ENCODE measurements at regions not wholly inside any gene's neighbourhood (a gene's known extent, or its start where the extent isn't known, plus 50 kb on each side); places are given as distances from the start of the nearest gene placed in this dataset.
"Not testable (repeated sequence)": the region's sequence is repeated elsewhere in the genome, so short reads cannot be mapped to it uniquely, and the experiment has no call there.

DNA sequence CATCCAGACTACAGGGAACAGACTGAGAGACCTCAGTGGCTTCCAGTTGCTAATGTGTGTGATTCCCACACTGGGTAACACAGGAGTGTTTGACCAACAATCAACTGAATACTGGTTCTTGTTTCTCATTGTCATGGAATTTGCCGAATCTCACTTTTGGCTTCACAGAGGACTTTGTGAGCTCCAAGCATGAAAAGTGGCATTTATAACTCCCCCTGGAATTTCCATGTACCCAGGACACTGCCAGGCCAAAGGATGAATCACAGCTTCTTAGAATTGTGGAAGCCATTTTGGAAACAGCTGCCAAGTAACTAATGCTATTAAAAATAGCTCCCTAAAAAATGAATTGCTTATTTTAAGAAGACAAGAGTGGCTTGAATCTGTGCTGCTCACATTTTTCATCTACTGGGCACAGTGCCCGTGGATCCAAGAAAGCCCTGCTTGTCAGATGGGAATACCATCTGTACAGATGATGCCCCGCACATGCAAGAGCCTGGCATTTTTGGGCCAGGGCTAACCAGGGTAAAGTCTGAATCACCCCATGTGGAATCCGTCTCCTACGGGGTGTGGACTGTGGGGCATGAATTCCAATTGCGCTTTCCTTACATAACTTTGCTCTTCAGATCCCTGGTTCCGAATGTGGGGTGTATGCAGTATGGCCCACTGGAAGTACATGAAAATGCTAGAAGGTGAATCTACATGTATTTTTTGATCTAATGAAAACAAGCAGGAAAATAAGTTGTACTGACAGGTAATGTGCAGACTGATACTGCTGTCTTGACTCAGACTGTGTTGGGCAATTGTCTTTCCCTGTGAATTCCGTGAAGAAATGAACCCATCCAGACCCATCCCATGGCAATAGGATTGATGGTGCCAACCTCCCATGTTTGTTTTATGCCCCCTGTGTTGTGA is 487.3 kb downstream of the SIPA1L2 start:
- Histone ChIP-seq H3K36me3 (ENCODE audit: control insufficient read depth, insufficient read depth, low read length) (no peaks in the 10 kb centered on the region), H3K4me3 (ENCODE audit: low read depth, low read length) (no peak overlapping the region), H3K27me3 (ENCODE audit: control insufficient read depth, insufficient read depth, low read length) (no peaks in the 10 kb centered on the region)
- TF ChIP-seq, protein P1, sequence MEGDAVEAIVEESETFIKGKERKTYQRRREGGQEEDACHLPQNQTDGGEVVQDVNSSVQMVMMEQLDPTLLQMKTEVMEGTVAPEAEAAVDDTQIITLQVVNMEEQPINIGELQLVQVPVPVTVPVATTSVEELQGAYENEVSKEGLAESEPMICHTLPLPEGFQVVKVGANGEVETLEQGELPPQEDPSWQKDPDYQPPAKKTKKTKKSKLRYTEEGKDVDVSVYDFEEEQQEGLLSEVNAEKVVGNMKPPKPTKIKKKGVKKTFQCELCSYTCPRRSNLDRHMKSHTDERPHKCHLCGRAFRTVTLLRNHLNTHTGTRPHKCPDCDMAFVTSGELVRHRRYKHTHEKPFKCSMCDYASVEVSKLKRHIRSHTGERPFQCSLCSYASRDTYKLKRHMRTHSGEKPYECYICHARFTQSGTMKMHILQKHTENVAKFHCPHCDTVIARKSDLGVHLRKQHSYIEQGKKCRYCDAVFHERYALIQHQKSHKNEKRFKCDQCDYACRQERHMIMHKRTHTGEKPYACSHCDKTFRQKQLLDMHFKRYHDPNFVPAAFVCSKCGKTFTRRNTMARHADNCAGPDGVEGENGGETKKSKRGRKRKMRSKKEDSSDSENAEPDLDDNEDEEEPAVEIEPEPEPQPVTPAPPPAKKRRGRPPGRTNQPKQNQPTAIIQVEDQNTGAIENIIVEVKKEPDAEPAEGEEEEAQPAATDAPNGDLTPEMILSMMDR (IDR thresholded peaks at IDR 0.05; ENCODE audit: insufficient read depth, low read length, severe bottlenecking): no peak
- no peak for FAIRE-seq
- peak; percentile 66 for DNase-seq (ENCODE audit: low read depth)

DNA sequence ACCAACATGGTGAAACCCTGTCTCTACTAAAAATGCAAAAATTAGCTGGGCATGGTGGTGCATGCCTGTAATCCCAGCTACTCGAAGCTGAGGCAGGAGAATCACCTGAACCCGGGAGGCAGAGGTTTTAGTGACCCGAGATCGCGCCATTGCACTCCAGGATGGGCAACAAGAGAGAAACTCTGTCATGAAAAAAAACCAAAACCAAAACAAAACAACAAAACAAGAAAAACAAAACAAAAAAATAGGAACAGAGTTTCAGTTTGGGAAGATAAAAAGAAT is 488.8 kb downstream of the SIPA1L2 start:
- not testable (repeated sequence) for DNase-seq (ENCODE audit: low read depth); FAIRE-seq; H3K36me3 ChIP-seq (ENCODE audit: control insufficient read depth, insufficient read depth, low read length); H3K27me3 ChIP-seq (ENCODE audit: control insufficient read depth, insufficient read depth, low read length); H3K4me3 ChIP-seq (ENCODE audit: low read depth, low read length)

DNA sequence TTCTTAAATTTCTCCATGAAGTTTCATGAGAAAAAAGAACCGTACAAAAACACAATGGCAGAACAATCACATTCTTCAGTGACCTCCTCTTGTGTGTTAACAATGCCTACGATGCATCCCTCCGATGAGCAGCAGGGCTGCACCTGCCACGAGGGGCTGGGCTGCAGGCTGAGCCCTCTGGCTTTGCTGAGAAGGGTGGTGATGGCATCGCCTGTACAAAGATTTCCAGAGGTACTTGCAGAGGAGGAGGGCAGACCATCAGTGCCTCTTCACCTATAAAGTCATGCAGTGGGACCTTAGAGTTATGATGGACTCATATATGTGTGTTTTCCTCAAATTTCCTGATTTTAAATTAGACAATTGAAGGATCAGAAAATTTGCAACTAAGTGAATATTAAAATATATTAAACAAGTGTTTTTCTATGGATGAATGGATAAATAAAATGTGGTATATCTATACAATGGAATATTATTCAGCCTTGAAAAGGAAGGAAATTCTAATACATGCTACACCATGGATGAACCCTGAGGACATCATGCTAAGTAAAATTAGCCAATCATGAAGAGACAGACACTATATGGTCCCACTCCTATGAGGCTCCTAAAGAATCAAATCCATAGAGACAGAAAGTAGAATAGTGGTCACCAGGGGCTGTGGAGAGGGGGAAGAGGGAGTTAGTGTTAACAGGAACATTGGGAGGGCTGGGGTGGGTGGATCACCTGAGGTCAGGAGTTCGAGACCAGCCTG is 489.3 kb downstream of the SIPA1L2 start:
- no peak overlapping the region for H3K4me3 ChIP-seq (ENCODE audit: low read depth, low read length)
- FAIRE-seq (no peak), DNase-seq (ENCODE audit: low read depth) (no peak)
- H3K27me3 ChIP-seq (ENCODE audit: control insufficient read depth, insufficient read depth, low read length): no peaks in the 10 kb centered on the region
- no peaks in the 10 kb centered on the region for H3K36me3 ChIP-seq (ENCODE audit: control insufficient read depth, insufficient read depth, low read length)
- TF ChIP-seq, protein P1 (IDR thresholded peaks at IDR 0.05; ENCODE audit: insufficient read depth, low read length, severe bottlenecking): no peak

DNA sequence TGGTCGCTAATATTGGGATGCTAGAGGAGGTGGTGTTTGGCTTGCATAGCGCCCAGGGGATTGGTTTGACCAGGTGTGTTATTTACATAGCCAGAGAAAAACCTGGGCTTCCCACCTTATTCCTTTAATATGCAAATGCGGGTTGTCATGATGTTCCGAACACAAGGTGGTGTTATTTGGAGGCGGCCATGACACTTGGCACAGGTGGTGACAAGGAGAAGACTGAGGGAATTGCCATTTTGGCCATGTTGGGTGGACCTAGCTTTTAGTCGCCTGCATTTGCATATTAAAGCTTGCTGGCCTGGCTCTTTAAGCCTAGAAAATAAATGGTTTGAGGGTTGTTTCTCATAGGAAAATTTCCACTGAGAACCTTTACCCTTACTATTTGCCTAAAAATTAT is 490.5 kb downstream of the SIPA1L2 start:
- H3K4me3 ChIP-seq (ENCODE audit: low read depth, low read length): no peak overlapping the region
- H3K27me3 ChIP-seq (ENCODE audit: control insufficient read depth, insufficient read depth, low read length): no peaks in the 10 kb centered on the region
- no peak for DNase-seq (ENCODE audit: low read depth)
- no peak for FAIRE-seq
- TF ChIP-seq, protein P1 (IDR thresholded peaks at IDR 0.05; ENCODE audit: insufficient read depth, low read length, severe bottlenecking): no peak
- no peaks in the 10 kb centered on the region for H3K36me3 ChIP-seq (ENCODE audit: control insufficient read depth, insufficient read depth, low read length)

DNA sequence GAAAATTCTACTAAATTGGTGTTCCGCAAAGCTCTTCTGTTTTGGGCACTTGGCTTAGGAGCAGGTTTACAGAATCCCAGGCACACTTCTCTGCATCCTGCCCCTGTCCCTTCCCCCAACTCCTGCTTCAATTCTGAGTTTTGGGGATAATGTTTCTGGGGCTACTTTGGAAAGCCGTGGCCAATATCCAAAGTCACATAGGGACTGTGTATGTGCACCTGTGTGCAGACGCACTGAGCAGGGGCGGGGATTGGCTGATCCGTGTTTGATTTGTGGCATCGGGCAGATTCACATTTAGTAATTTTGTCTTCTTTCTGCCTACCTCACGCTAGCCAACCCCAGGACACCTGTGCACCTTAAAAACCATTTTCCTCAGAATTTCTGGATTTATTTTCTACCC is 491.9 kb downstream of the SIPA1L2 start:
- FAIRE-seq (no peak), DNase-seq (ENCODE audit: low read depth) (no peak)
- H3K27me3 ChIP-seq (ENCODE audit: control insufficient read depth, insufficient read depth, low read length): no peaks in the 10 kb centered on the region
- TF ChIP-seq, protein P1 (IDR thresholded peaks at IDR 0.05; ENCODE audit: insufficient read depth, low read length, severe bottlenecking): no peak
- no peaks in the 10 kb centered on the region for H3K36me3 ChIP-seq (ENCODE audit: control insufficient read depth, insufficient read depth, low read length)
- H3K4me3 ChIP-seq (ENCODE audit: low read depth, low read length): no peak overlapping the region

DNA sequence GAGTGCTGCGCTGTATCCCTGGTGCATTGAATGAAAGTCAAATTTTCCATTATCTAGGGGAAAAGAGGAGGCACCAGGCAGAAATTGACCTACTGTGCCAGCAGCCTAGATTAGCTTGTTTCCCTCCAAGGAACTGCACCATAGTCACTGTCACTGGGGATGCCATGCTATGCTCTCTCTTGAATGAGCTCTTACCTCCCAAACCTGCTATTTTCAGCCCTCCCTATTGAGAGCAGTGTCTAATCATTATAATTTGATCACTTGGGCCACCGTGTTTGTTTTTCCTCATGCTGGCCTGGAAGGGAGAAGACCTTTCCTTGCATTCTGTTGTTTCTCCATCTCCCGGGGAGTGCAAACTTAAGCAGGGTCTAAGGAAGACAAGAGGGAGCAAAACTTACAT is 492.9 kb downstream of the SIPA1L2 start:
- H3K4me3 ChIP-seq (ENCODE audit: low read depth, low read length): no peak overlapping the region
- TF ChIP-seq, protein P1 (IDR thresholded peaks at IDR 0.05; ENCODE audit: insufficient read depth, low read length, severe bottlenecking): no peak
- no peak for FAIRE-seq
- DNase-seq (ENCODE audit: low read depth): no peak
- no peaks in the 10 kb centered on the region for H3K27me3 ChIP-seq (ENCODE audit: control insufficient read depth, insufficient read depth, low read length)
- H3K36me3 ChIP-seq (ENCODE audit: control insufficient read depth, insufficient read depth, low read length): no peaks in the 10 kb centered on the region
